Skeletal muscle satellite cell (primary cell): ENCODE measurements at regions not wholly inside any gene's neighbourhood (a gene's known extent, or its start where the extent isn't known, plus 50 kb on each side); places are given as distances from the start of the nearest gene placed in this dataset.
A peak's percentile ranks its signal among the peaks of the same experiment; 100 is the strongest.

Experiments used
- H3K27me3 ChIP-seq: 2 replicates; pipeline ENCODE4 v1.7.0; 2013; ENCODE audit warnings: low read length; ENCODE audit not compliant: control insufficient read depth, insufficient read depth
- H3K36me3 ChIP-seq: 2 replicates; pipeline ENCODE4 v1.7.0; 2013; ENCODE audit warnings: mild to moderate bottlenecking, control low read depth, low read length; ENCODE audit not compliant: insufficient read depth
- H3K4me1 ChIP-seq: 2 replicates; pipeline ENCODE4 v1.7.0; 2013; ENCODE audit warnings: low read length; ENCODE audit not compliant: control insufficient read depth, insufficient read depth
- H3K4me2 ChIP-seq: 2 replicates; pipeline ENCODE4 v1.7.0; 2013; ENCODE audit warnings: mild to moderate bottlenecking, low read length
- H3K4me3 ChIP-seq: 2 replicates; pipeline ENCODE4 v1.7.0; 2013; ENCODE audit warnings: low read length
- H3K9ac ChIP-seq: 2 replicates; pipeline ENCODE4 v1.7.0; 2013; ENCODE audit warnings: mild to moderate bottlenecking, low read depth, low read length, moderate library complexity
- H3K9me3 ChIP-seq: replicated peaks from 2 replicates; pipeline ENCODE4 v1.7.0; 2013; ENCODE audit warnings: mild to moderate bottlenecking, control low read depth, low read length

DNA sequence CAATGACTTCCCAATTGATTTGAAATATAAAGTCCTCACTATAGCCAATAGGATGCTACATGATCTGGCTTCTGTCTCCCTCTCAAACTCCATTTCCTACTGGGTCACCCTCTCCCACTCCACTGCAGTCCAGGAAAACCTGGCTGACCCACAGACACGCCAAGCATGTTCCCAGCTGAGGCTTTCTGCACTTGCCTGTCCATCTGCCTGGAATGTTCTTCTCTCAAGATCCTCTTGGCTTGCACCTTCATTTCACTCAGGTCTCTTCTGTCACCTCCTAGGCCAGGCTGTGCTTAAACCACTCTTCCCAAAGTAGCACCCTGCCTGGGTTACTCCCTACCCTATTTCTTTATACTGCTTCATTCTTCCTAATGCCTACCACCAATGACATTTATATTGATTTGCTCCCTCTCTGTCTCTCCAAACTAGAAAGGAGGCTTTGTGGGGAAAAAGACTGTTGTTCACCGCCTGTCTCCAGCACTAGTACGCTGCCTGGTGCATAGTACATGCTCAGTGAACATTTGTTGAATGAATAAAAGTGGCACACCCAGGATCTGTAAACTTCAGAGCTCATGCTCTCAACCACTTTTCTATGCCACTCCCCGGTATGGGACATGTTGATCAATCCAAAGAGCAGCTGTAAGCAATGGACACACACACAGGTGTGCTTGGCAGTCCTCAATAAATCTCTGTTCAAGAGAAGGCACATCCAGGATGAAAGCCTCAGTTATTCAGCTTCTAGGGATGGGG lies 261.3 kb downstream of the FOXO1 start:
- H3K27me3 ChIP-seq: no peaks in the 10 kb centered on the region
- H3K9ac ChIP-seq: peak overlapping the region; percentile 75
- H3K36me3 ChIP-seq: no peaks in the 10 kb centered on the region
- no peak overlapping the region for H3K4me3 ChIP-seq
- no peak overlapping the region for H3K4me2 ChIP-seq
- H3K9me3 ChIP-seq: no peaks in the 10 kb centered on the region
- peaks cover 86% of the 10 kb centered on the region for H3K4me1 ChIP-seq

DNA sequence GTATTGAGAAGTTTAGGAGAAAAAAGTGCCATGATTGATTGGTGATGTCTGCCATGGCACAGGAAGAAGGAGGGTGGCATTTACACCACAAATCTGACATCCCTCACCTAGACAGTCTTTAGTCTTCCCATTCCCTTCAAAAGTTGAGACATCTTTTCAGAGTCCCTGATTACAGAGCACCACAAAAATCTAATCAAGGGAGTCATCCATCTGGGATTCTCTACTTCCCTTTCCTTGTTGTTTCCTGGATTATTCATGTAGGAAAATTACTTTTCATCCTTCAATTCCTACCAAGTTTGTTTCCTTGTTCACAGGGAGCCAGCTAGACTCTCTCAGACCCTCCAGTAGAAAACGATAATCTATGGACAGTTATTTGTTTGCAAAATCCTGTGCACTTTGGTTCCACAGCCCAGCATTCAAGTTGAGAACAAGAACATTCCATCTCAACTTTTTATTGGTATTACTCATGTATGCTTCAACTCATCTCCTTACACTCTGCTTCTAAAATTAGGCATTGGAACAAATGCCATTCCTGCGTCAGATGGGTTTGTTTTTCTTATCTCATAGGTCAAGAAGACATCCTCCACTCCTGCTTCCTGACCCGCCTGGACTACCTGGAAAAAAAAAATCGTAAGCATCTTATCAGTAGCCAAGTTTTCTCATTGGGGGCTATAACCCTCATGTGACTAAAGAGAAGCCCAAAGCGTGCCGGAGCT lies 259.9 kb downstream of the FOXO1 start:
- Histone ChIP-seq H3K9me3 (no peaks in the 10 kb centered on the region), H3K4me2 (peak overlapping the region; percentile 60), H3K4me1 (peaks cover 82% of the 10 kb centered on the region), H3K9ac (peak overlapping the region; percentile 75), H3K4me3 (peak overlapping the region; percentile 10), H3K27me3 (no peaks in the 10 kb centered on the region), H3K36me3 (no peaks in the 10 kb centered on the region)

- Histone ChIP-seq H3K9me3 (no peaks in the 10 kb centered on the region), H3K36me3 (no peaks in the 10 kb centered on the region), H3K4me2 (no peak overlapping the region), H3K4me3 (no peak overlapping the region), H3K4me1 (peaks cover 75% of the 10 kb centered on the region), H3K27me3 (no peaks in the 10 kb centered on the region), H3K9ac (peak overlapping the region; percentile 67)
Measured at GRCh38 chr13:40407567-40407966, 258.9 kb downstream of the FOXO1 start.

DNA sequence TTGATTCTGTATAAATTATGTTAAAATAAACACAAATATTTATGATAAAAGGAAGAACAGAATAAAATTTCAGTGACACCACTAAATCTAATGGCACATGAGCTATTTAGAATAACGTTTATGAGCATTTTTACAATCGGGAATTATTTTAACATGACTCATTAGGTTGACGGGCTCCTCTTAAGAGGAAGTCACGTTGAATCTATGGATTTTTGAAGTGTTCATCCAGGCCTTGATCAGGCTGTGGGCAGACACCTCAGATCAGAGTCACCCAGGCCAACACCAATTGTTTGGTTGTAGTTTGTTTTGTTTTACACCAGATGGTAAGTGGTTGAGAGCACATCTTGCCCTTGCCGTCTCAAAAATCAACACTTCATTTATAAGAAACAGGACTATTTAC lies 257.8 kb downstream of the FOXO1 start:
- Histone ChIP-seq H3K4me2 (peak overlapping the region; percentile 20), H3K4me3 (no peak overlapping the region), H3K9ac (peak overlapping the region; percentile 67), H3K9me3 (no peaks in the 10 kb centered on the region), H3K27me3 (no peaks in the 10 kb centered on the region), H3K4me1 (peaks cover 64% of the 10 kb centered on the region), H3K36me3 (no peaks in the 10 kb centered on the region)

DNA sequence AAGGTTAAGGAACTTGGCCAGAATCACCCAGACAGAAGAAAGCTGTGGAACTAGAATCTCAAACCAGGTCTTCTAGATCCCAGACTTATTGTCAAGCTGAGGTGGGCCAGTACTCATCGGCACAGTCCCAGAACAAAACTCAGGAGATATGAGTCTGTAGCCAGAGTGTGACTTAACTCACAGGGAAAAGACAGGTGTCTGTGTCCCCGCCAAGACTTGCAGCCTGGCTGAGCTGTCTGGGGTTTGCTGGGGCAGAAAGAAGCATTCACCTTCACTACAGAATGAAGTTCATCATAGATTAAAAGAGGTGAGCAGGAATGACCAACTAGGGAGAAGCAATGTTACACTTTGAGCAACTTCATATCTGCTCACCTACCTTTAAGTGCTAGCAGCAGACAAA lies 257.2 kb downstream of the FOXO1 start:
- peaks cover 58% of the 10 kb centered on the region for H3K4me1 ChIP-seq
- no peaks in the 10 kb centered on the region for H3K27me3 ChIP-seq
- no peaks in the 10 kb centered on the region for H3K36me3 ChIP-seq
- peak overlapping the region; percentile 48 for H3K9ac ChIP-seq
- no peak overlapping the region for H3K4me3 ChIP-seq
- H3K9me3 ChIP-seq: no peaks in the 10 kb centered on the region
- H3K4me2 ChIP-seq: peak overlapping the region; percentile 20

DNA sequence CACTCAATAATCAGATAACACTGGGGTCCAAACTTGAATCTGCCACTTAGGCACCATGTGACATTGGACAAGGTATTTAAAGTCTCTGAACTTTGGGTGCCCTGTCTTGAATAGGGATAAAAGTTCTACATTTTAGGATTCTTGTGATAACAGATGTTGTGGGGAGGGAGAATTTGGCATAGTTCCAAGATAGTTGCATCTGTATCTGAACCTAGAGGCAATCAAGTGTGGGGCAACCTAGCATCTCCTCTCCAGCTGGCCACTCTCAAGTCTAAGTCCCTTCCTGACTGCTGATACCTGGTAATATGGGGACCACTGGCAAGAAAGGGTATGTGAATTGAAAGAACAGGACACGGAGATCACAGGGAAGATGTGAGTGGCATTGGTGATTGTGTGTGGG lies 256.1 kb downstream of the FOXO1 start:
- Histone ChIP-seq H3K36me3 (no peaks in the 10 kb centered on the region), H3K27me3 (no peaks in the 10 kb centered on the region), H3K4me1 (peaks cover 47% of the 10 kb centered on the region), H3K4me3 (no peak overlapping the region), H3K9me3 (no peaks in the 10 kb centered on the region), H3K9ac (no peak overlapping the region), H3K4me2 (no peak overlapping the region)

DNA sequence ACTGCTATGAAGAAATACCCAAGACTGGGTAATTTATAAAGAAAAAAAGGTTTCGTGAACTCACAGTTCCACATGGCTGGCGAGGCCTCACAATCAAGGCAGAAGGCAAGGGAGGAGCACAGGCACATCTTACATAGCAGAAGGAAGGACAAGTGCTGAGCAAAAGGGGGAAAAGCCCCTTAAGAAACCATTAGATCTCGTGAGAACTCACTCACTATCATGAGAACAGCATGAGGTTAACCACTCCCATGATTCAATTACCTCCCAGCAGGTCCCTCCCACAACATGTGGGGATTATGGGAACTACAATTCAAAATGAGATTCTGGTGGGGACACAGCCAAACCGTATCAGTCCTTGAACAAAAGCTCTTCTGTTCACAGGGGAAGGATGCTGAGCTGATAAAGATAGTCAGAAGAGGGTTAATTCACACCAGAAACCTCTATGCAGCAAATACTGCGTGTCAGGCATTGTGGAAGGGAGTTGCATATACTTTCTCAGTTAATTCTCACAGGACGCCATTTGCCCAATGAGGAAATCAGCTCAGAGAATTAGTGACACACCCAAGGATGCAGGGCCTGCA lies 246.2 kb downstream of the FOXO1 start:
- Histone ChIP-seq H3K9me3 (no peaks in the 10 kb centered on the region), H3K36me3 (no peaks in the 10 kb centered on the region), H3K4me1 (no peaks in the 10 kb centered on the region), H3K27me3 (no peaks in the 10 kb centered on the region), H3K4me2 (no peak overlapping the region), H3K4me3 (no peak overlapping the region), H3K9ac (no peak overlapping the region)

GRCh38 chr13:40422588-40423235 lies 243.7 kb downstream of the FOXO1 start:
- no peaks in the 10 kb centered on the region for H3K36me3 ChIP-seq
- no peak overlapping the region for H3K4me3 ChIP-seq
- H3K9me3 ChIP-seq: no peaks in the 10 kb centered on the region
- no peak overlapping the region for H3K9ac ChIP-seq
- H3K4me1 ChIP-seq: no peaks in the 10 kb centered on the region
- H3K4me2 ChIP-seq: no peak overlapping the region
- no peaks in the 10 kb centered on the region for H3K27me3 ChIP-seq

GRCh38 chr13:40428354-40428753 lies 238.1 kb downstream of the FOXO1 start:
- H3K4me1 ChIP-seq: no peaks in the 10 kb centered on the region
- H3K4me2 ChIP-seq: no peak overlapping the region
- no peak overlapping the region for H3K9ac ChIP-seq
- H3K36me3 ChIP-seq: no peaks in the 10 kb centered on the region
- H3K27me3 ChIP-seq: no peaks in the 10 kb centered on the region
- no peaks in the 10 kb centered on the region for H3K9me3 ChIP-seq
- no peak overlapping the region for H3K4me3 ChIP-seq

GRCh38 chr13:40429706-40430545 lies 236.5 kb downstream of the FOXO1 start:
- no peaks in the 10 kb centered on the region for H3K27me3 ChIP-seq
- no peak overlapping the region for H3K9ac ChIP-seq
- H3K4me2 ChIP-seq: no peak overlapping the region
- H3K36me3 ChIP-seq: no peaks in the 10 kb centered on the region
- no peaks in the 10 kb centered on the region for H3K4me1 ChIP-seq
- H3K9me3 ChIP-seq: no peaks in the 10 kb centered on the region
- H3K4me3 ChIP-seq: no peak overlapping the region
